HG03159 (cell line): ENCODE measurements at regions not wholly inside any gene's neighbourhood (a gene's known extent, or its start where the extent isn't known, plus 50 kb on each side); places are given as distances from the start of the nearest gene placed in this dataset.
A peak's percentile ranks its signal among the peaks of the same experiment; 100 is the strongest.

Source experiments
- ATAC-seq: cut with Tn5 transposase; IDR thresholded peaks from one replicate; pipeline ENCODE4 v1.9.1; 2021; ENCODE audit warnings: mild to moderate bottlenecking, moderate library complexity; ENCODE audit not compliant: unreplicated experiment

GRCh38 chr13:42474954-42475353 lies 99.0 kb upstream of the TNFSF11 start:
- no peak for ATAC-seq

GRCh38 chr13:42477596-42478190 lies 96.3 kb upstream of the TNFSF11 start:
- no peak for ATAC-seq

- no peak for ATAC-seq
Measured at GRCh38 chr13:42478531-42479156, 95.3 kb upstream of the TNFSF11 start.

GRCh38 chr13:42484386-42484785 lies 89.6 kb upstream of the TNFSF11 start:
- ATAC-seq: no peak

- ATAC-seq: no peak
Measured at GRCh38 chr13:42485272-42485671, 88.7 kb upstream of the TNFSF11 start.

- ATAC-seq: no peak
Measured at GRCh38 chr13:42486711-42487198, 87.2 kb upstream of the TNFSF11 start.

GRCh38 chr13:42487221-42487620 lies 86.7 kb upstream of the TNFSF11 start:
- no peak for ATAC-seq

- ATAC-seq: no peak
Measured at GRCh38 chr13:42490676-42491075, 83.3 kb upstream of the TNFSF11 start.

- ATAC-seq: no peak
Measured at GRCh38 chr13:42492372-42492920, 81.5 kb upstream of the TNFSF11 start.

GRCh38 chr13:42494157-42494556 lies 79.8 kb upstream of the TNFSF11 start:
- no peak for ATAC-seq

- ATAC-seq: no peak
Measured at GRCh38 chr13:42495255-42495654, 78.7 kb upstream of the TNFSF11 start.

- ATAC-seq: no peak
Measured at GRCh38 chr13:42495751-42496150, 78.2 kb upstream of the TNFSF11 start.

GRCh38 chr13:42496926-42497554 lies 76.9 kb upstream of the TNFSF11 start:
- ATAC-seq: peak; percentile 48

- peak; percentile 87 for ATAC-seq
Measured at GRCh38 chr13:42497798-42498197, 76.2 kb upstream of the TNFSF11 start.

- ATAC-seq: no peak
Measured at GRCh38 chr13:42498521-42498920, 75.4 kb upstream of the TNFSF11 start.
